SU-DHL-6 (cell line): ENCODE measurements at regions not wholly inside any gene's neighbourhood (a gene's known extent, or its start where the extent isn't known, plus 50 kb on each side); places are given as distances from the start of the nearest gene placed in this dataset.

Experiments
- H2AFZ ChIP-seq: fragments of 200-600 bp; sonication (generic); 2 replicates; pipeline ENCODE4 v1.6.1; 2014; ENCODE audit warnings: low read depth, mild to moderate bottlenecking, moderate library complexity, mixed read lengths, antibody characterized with exemption, low read length; ENCODE audit not compliant: severe bottlenecking
- H3F3A ChIP-seq: fragments of 200-600 bp; shearing (Covaris generic); 2 replicates; pipeline ENCODE4 v1.6.0; 2016; ENCODE audit warnings: antibody characterized with exemption, mild to moderate bottlenecking; ENCODE audit not compliant: insufficient read depth
- H3K27ac ChIP-seq: fragments of 200-600 bp; sonication (generic); 2 replicates; pipeline ENCODE4 v1.5.1; 2016; ENCODE audit warnings: low read depth, mild to moderate bottlenecking, low read length, moderate library complexity, mixed read lengths
- H3K27me3 ChIP-seq: fragments of 200-600 bp; sonication (generic), shearing (Covaris generic); 2 replicates; pipeline ENCODE4 v1.6.0; 2014; ENCODE audit warnings: mild to moderate bottlenecking, low read length
- H3K36me3 ChIP-seq: fragments of 200-600 bp; sonication (generic); 2 replicates; pipeline ENCODE4 v1.6.1; 2014; ENCODE audit warnings: mild to moderate bottlenecking, low read length, mixed read lengths
- H3K4me2 ChIP-seq: fragments of 300-600, 200-600 bp; shearing (Covaris generic), sonication (generic); 2 replicates; pipeline ENCODE4 v1.6.0; 2014; ENCODE audit warnings: low read length, low read depth, mild to moderate bottlenecking; ENCODE audit not compliant: poor library complexity, severe bottlenecking
- H3K4me3 ChIP-seq: fragments of 200-600 bp; sonication (generic); 2 replicates; pipeline ENCODE4 v1.5.1; 2014; ENCODE audit warnings: antibody characterized with exemption, low read length, mild to moderate bottlenecking, mixed read lengths; ENCODE audit not compliant: insufficient read depth, poor library complexity, severe bottlenecking
- H3K79me2 ChIP-seq: fragments of 200-600 bp; sonication (generic); 2 replicates; pipeline ENCODE4 v1.6.1; 2014; ENCODE audit warnings: mild to moderate bottlenecking, low read length, moderate library complexity; ENCODE audit not compliant: insufficient read depth
- H3K9ac ChIP-seq: fragments of 200-600 bp; sonication (generic); 2 replicates; pipeline ENCODE4 v1.7.0; 2014; ENCODE audit warnings: mild to moderate bottlenecking, low read length
- H3K9me2 ChIP-seq: fragments of 200-600 bp; sonication (generic); replicated peaks from 2 replicates; pipeline ENCODE4 v1.6.1; 2014; ENCODE audit warnings: low read length; ENCODE audit not compliant: insufficient read depth
- H3K9me3 ChIP-seq: fragments of 200-600 bp; sonication (generic); 2 replicates; pipeline ENCODE4 v1.6.1; 2014; ENCODE audit warnings: low read length, mixed read lengths; ENCODE audit not compliant: insufficient read depth
- H4K20me1 ChIP-seq: fragments of 200-600 bp; sonication (generic); 2 replicates; pipeline ENCODE4 v1.6.1; 2014; ENCODE audit warnings: low read depth, mild to moderate bottlenecking, antibody characterized with exemption, low read length, moderate library complexity, mixed read lengths
- EZH2phosphoT487 ChIP-seq: fragments of 200-600 bp; sonication (generic), shearing (Covaris generic); conservative IDR thresholded peaks from 2 replicates; pipeline ENCODE4 v1.6.1; 2018; ENCODE audit warnings: mild to moderate bottlenecking, antibody characterized with exemption, low read length, moderate library complexity, mixed read lengths
- TF ChIP-seq, protein P1 (sequence below): fragments of 200-600 bp; sonication (generic); IDR thresholded peaks from one replicate; pipeline ENCODE4 v1.5.1; 2017; ENCODE audit warnings: antibody characterized with exemption, mild to moderate bottlenecking, low read length, moderate library complexity; ENCODE audit not compliant: insufficient read depth, poor library complexity, severe bottlenecking

DNA sequence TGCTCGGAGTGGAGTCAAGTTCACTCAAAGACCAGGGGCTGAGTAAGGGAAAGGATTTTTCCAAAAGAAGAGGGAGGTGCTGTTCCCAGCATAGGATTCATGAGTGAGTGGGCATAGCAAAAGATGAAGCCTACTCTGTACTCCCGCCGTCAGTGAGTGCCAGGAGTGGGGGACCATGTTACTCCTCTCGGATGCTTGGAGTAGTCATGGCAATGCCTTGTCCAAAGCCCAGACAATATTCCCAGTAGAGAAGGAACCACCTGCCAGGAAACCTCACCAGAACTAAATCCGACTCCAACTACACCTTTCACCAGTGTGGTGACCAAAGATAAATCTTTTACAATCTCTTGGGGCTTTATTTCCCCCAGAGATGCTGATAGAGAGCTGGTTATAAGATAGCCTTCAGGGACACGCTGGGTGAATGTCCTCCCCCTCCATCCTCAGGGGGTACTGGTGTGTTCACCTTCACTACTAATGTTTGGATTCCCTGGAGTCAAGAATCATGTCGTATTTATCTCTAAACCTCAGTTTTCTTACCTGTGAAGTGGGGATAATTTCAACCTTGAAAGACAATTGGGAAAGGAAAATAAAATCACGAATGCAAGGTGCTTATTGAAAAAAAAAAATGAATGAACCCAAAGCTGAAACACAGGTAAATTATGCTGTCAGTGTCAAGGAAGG is 165.2 kb downstream of the NSG2 start:
- Histone ChIP-seq H2AFZ (no peak overlapping the region), H3K79me2 (no peaks in the 10 kb centered on the region)
- no peak for TF ChIP-seq EZH2phosphoT487
- TF ChIP-seq, protein P1, sequence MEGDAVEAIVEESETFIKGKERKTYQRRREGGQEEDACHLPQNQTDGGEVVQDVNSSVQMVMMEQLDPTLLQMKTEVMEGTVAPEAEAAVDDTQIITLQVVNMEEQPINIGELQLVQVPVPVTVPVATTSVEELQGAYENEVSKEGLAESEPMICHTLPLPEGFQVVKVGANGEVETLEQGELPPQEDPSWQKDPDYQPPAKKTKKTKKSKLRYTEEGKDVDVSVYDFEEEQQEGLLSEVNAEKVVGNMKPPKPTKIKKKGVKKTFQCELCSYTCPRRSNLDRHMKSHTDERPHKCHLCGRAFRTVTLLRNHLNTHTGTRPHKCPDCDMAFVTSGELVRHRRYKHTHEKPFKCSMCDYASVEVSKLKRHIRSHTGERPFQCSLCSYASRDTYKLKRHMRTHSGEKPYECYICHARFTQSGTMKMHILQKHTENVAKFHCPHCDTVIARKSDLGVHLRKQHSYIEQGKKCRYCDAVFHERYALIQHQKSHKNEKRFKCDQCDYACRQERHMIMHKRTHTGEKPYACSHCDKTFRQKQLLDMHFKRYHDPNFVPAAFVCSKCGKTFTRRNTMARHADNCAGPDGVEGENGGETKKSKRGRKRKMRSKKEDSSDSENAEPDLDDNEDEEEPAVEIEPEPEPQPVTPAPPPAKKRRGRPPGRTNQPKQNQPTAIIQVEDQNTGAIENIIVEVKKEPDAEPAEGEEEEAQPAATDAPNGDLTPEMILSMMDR = no peak

DNA sequence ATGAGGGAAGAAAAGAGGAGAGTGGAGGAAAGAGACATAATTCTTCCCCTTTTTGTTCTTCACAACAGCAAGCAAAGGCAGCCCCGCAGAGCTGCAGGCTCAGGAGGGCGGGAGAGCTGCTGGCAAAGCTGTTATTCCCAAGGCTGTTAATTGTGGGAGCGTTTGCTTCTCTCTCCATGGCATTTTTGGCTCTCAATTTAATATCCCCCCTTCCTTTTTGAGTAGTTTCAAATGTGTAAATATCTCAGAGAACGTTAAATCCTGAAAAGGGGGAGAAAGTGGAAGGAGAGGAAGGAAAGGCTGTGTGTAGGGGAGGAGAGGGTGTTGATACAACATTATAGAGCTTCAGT is 165.7 kb downstream of the NSG2 start:
- no peak overlapping the region for H3K4me2 ChIP-seq
- TF ChIP-seq, protein P1 = no peak
- TF ChIP-seq EZH2phosphoT487 = no peak
- no peaks in the 10 kb centered on the region for H3K9me2 ChIP-seq
- H3K27ac ChIP-seq = no peak overlapping the region
- no peaks in the 10 kb centered on the region for H3K27me3 ChIP-seq
- no peaks in the 10 kb centered on the region for H3K9me3 ChIP-seq
- H4K20me1 ChIP-seq = no peaks in the 10 kb centered on the region
- H2AFZ ChIP-seq = no peak overlapping the region
- no peaks in the 10 kb centered on the region for H3K36me3 ChIP-seq
- H3K4me3 ChIP-seq = no peak overlapping the region
- no peaks in the 10 kb centered on the region for H3K79me2 ChIP-seq
- H3K9ac ChIP-seq = no peak overlapping the region
- H3F3A ChIP-seq = no peaks in the 10 kb centered on the region

More for the DNA sequence above, 165.2 kb downstream of the NSG2 start:
- Histone ChIP-seq H3K9me2 (no peaks in the 10 kb centered on the region), H3K9me3 (no peaks in the 10 kb centered on the region), H3K36me3 (no peaks in the 10 kb centered on the region), H3K9ac (no peak overlapping the region), H3K27me3 (no peaks in the 10 kb centered on the region), H3K4me2 (no peak overlapping the region), H3K27ac (no peak overlapping the region), H3F3A (no peaks in the 10 kb centered on the region), H3K4me3 (no peak overlapping the region), H4K20me1 (no peaks in the 10 kb centered on the region)

DNA sequence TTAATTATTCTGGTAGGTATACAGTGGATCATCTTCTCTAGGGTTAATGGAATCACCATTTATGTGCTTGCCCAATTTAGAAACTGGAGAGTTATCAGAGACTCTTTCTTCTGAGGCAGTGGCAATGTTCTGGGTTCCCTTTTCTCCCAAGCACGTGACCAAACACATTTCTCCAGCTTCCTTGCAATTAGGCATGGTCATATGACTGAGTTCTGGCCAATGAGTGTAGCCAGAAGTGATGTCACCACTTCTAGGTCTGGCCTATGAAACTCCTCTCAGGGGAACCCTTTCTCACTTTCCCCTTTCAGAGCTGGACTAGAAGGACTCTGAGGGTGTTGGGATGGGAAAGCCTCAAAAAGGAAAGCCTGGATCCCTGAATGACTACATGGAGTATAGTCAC is 172.0 kb downstream of the NSG2 start:
- TF ChIP-seq, protein P1 = no peak
- TF ChIP-seq EZH2phosphoT487 = no peak
- Histone ChIP-seq H3K4me2 (no peak overlapping the region), H3K27me3 (no peaks in the 10 kb centered on the region), H3K27ac (no peak overlapping the region), H3K36me3 (no peaks in the 10 kb centered on the region), H2AFZ (no peak overlapping the region), H3K9ac (no peak overlapping the region), H3K79me2 (no peaks in the 10 kb centered on the region), H3K9me2 (no peaks in the 10 kb centered on the region), H3K4me3 (no peak overlapping the region), H4K20me1 (no peaks in the 10 kb centered on the region), H3K9me3 (no peaks in the 10 kb centered on the region), H3F3A (no peaks in the 10 kb centered on the region)
